PC-9 (cell line): ENCODE measurements at regions not wholly inside any gene's neighbourhood (a gene's known extent, or its start where the extent isn't known, plus 50 kb on each side); places are given as distances from the start of the nearest gene placed in this dataset.

ENCODE experiments used
- EZH2 ChIP-seq: fragments of 200-600 bp; sonication (generic); IDR thresholded peaks from 2 replicates; pipeline ENCODE4 v1.8.0; 2017; ENCODE audit warnings: antibody characterized with exemption, low read depth
- TF ChIP-seq, protein P1 (sequence below): fragments of 200-600 bp; sonication (generic); conservative IDR thresholded peaks from 2 replicates; pipeline ENCODE4 v1.6.1; 2017; ENCODE audit warnings: mixed run types, antibody characterized with exemption, mild to moderate bottlenecking, moderate library complexity

DNA sequence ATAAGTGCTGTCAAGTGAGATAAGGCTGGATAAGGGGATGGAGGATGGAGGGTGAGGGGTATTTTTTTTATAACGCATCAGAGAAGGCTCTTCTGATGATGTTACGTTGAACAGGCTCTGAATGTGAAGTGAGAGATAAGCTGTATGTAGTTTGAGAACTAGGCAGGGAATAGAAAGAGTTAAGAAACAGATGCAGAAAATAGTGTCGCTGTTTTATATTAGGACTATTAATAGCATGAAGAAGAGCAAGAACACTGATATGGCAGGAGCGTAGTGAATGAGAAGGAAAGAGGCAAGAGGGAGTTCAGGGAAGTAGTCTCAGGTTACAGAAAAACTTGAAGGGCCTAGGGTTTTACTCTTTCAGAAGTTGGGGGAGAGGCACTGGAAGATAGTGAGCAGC, 59.8 kb downstream of the GPR88 start:
- TF ChIP-seq, protein P1, sequence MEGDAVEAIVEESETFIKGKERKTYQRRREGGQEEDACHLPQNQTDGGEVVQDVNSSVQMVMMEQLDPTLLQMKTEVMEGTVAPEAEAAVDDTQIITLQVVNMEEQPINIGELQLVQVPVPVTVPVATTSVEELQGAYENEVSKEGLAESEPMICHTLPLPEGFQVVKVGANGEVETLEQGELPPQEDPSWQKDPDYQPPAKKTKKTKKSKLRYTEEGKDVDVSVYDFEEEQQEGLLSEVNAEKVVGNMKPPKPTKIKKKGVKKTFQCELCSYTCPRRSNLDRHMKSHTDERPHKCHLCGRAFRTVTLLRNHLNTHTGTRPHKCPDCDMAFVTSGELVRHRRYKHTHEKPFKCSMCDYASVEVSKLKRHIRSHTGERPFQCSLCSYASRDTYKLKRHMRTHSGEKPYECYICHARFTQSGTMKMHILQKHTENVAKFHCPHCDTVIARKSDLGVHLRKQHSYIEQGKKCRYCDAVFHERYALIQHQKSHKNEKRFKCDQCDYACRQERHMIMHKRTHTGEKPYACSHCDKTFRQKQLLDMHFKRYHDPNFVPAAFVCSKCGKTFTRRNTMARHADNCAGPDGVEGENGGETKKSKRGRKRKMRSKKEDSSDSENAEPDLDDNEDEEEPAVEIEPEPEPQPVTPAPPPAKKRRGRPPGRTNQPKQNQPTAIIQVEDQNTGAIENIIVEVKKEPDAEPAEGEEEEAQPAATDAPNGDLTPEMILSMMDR, result no peak
- no peak for TF ChIP-seq EZH2
